CD4-positive, alpha-beta T cell treated with Interleukin-12 subunit alpha and Interleukin-12 subunit beta, for 1 hour (primary cell): ENCODE measurements at regions not wholly inside any gene's neighbourhood (a gene's known extent, or its start where the extent isn't known, plus 50 kb on each side); places are given as distances from the start of the nearest gene placed in this dataset.

Source experiments
- DNase-seq: peaks from one replicate; pipeline ENCODE4 v3.0.0-alpha.2; 2020

DNA sequence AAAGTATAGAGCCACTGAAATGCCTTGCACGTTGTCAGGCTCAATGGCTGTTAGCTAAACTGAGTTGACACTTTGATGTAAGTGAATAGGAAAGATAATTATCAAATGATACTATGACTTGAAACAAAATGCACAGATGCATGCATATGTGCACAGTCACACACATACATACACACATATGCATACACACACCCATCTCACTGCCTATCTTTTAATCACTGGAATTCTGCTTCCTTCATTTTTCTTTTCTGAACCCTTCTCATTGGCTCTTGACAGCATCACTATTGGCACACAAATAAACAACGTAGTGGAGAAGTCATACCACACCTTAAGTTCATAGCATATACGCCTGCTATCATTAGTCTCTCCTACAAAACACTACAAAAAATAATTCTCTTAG is 154.9 kb upstream of the NCKAP5 start:
- DNase-seq = no peak

DNA sequence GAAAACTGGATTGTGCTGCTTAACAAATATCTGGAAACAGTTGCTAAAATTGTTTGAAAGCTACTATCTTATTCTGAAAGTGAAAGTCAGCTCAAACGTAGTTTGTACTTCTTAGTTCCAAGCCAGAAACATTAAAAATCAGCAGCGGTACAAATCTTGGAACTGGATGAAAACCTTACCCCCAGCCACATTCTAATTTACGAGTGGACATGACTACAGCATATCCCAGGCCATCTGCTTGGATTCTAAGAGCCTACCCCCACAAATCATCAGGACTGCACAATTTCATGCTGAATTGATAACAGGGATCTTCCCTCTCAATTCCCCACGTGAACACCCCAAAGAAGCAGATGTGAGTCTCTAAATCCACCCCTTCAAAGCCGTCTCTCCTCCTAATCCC is 158.7 kb upstream of the NCKAP5 start:
- DNase-seq = no peak

- no peak for DNase-seq
These were observed 163.8 kb upstream of the NCKAP5 start for GRCh38 chr2:133732059-133732458.

DNA sequence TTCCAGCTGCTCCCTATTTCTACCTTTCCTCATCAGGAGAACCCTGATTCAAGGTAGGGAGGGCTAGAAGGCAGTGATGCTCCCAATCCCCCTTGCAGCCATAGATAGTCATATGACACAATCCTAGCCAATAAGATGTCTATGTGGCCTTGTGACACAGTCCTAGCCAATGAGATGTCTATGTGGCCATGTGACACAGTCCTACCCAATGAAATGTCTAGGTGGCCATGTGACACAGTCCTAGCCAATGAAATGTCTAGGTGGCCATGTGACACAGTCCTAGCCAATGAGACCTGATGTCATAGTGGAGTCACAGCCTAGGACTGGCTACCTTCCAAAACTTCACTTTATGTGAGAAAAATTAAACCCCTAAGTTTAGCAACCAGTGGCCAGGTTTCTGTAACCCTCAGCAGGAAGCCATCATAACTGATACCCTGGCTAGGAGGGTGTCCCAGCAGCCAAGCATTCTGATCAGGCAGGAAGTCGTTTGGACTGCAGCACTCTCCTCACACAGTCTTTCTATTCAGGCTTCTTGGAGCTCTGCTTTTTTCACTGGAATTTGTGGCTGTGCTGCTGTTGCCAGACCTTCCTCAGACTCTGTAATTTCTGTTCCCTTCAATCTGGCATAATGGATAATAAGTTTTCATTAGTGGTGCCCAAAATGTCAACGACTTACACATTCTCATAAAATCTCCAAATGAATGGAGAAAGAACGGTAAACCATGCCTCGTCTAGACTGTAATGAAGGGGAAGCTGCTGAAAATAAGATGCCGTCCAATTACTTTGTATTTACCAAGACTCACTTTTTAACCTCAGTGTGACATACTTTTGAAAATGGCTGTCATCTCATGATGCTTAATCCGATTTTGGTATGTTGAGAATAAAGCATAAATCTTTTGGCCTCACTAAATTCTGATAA is 165.0 kb upstream of the NCKAP5 start:
- DNase-seq = no peak

DNA sequence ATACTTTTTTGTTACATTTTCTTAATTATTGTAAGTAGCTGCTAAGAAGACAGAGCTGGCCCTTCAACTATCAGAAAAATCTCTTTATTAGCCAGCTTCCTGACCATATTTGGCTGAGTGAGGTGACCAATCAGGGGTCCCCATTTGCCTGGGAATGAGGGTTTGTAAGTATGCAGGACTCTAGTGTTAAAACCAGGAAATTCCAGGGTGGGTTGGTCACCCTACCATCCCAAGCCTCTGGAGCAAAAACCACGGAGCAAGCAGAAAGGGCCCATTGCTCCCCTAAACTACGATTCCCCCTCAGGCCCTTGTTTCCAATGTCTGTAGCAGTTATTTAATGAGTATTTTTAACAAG is 165.6 kb upstream of the NCKAP5 start:
- no peak for DNase-seq

GRCh38 chr2:133734716-133735495 is 166.6 kb upstream of the NCKAP5 start:
- DNase-seq = no peak

DNA sequence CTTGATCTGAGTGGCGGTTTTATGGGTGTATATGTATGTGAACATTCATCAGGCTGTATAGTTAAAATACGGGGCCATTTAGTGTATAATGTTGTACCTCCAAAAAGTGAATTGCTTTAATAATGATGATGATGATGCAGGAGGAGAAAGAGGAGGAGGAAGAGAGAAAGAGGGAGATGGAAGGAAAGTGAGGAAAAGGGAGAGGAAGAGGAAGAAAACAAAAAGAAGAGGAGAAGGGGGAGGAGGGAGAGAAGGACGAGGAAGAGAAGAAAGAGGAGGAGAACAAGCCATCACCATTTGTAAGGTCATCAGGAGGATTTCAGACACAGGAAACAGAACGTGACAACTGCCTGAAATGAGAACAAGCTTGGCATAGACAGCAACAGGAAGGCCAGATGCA is 168.4 kb upstream of the NCKAP5 start:
- no peak for DNase-seq

- DNase-seq = no peak
These were observed 169.2 kb upstream of the NCKAP5 start for GRCh38 chr2:133737242-133737993.

DNA sequence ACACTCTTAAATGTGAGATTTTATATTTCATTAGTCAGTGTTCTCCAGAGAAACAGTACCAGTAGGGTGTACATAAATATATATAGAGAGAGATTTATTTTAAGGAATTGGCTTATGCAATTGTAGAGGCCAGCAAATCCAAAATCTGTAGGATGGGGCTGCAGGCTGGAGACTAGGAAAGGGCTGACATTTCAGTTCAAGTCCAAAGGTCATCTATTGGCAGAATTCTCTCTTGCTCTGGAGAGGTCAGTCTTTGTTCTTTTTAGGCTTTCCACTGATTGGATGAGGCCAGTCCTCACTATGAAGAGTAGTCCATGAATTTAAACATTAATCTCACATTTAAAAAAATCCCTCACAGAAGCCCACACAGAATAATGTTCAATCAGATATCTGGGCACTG is 170.8 kb upstream of the NCKAP5 start:
- no peak for DNase-seq

DNA sequence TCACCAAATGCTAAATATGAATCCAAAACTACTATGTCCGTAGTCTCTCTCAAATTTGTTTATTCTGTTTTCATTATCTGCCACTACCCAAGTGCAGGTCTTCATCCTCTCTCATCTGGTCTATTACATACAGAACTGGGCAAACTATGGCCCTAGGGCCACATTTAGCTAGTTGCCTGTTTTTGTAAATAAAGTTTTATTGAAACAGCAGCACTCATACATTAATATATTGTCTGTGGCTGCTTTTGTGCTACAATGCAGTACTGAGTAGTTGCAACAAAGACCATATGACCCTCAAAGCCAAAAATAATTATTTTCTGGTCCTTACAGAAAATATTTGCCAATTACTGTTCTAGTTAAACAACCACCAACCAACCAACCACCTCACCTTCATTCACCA is 172.2 kb upstream of the NCKAP5 start:
- no peak for DNase-seq

DNA sequence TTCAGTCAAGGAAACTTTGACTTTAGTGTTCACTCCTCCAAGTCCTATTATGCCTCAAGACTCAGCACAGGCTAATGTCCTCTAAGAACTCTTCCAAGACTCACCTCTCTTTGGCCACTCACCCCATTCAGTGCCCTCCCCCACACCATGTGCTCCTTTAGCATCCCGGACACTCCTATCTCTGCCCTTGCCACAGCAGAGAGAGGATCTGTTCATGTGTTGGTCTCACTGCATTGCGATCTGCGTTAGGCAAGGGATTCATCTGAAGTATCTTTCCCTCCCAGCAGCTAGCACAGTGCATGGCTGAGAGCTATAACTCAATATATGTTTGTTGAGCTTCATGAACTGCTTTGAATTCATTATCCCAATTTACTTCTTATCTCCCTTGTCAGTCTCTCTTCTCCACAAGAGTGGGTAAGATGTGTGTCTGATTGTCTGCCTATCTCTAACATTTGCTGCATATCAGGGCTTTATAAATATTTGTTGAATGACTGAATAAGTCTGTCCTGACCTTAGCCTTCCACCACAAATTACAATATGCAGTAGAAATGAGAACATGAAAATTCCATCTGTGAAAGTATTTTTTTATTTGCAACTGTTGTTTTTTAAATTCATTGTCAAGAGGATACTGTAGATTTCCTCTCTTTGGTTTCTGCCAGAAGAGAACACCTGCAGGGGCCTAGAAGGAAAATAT is 179.9 kb upstream of the NCKAP5 start:
- no peak for DNase-seq

- no peak for DNase-seq
These were observed 185.4 kb upstream of the NCKAP5 start for GRCh38 chr2:133753665-133754064.

DNA sequence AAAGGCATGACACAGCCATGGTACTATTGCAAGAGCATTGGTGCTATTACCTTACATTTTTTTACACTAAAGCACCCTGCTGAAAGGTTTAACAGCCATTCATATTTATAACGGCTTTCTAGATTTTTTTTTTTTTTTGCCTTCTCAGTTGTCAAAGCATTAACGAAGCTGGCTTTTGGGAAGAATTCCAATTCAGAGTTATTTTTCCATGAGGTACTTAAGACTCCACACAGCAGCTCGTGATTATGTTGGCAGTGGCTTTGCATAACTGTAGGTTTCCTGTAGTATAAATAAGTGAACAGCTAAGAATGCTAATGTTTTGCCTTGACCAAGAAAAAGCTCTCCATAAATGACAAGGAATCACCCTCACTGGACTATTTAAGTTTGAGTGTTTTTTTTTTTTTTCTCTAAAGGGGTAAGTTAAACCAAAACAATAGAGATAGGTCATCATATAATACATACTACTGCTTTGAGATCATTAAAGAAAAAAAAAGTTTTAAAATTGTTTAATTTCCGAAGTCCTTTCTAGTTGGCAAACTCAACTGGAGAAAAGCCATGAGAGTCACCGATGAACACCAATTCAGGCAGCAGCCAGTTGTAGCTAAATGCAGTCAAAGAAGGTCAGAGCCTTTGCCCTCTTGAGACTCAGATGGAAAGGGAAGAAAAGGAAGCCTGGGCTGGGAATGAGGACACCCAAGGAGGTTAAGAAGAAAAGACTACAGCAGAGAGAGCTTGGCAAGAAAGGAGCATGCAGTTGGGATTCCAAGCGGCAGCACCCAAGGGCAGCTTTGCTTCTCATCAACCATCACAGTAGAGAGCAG is 187.4 kb upstream of the NCKAP5 start:
- DNase-seq = no peak

DNA sequence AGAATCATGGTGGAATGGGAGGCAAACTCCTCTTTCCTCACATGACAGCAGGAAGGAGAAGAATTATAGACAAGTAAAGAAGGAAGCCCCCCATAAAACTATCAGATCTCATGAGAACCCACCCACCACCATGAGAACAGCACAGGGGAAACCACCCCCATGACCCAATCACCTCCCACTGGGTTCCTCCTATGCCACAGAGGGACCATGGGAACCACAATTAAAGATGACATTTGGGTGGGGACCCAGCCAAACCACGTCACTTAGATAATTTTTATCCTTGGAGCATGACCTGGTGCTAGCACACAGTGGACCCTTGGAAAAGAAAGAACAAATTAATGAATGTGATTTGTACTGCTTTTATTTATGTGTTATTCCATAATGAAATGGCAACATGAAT is 188.6 kb upstream of the NCKAP5 start:
- DNase-seq = no peak

DNA sequence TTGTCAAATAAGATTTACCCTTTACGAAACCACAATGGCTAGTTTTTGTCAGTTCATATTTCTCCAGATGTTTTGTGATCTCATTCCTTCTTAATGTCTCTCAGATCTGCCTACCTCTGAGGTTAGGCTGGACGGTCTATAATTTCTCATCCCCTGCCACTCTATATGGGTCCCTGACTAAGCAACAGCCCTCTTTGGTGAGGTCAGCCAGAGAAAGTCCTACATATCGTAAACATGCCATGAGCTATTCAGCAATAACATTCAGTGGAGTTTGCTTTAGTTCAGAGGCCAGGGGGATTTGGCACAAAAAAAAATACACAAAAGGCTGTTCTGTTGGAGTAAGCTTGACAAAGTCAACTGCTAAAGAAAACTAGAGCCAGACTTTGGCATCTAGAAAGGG is 192.1 kb upstream of the NCKAP5 start:
- DNase-seq = no peak

DNA sequence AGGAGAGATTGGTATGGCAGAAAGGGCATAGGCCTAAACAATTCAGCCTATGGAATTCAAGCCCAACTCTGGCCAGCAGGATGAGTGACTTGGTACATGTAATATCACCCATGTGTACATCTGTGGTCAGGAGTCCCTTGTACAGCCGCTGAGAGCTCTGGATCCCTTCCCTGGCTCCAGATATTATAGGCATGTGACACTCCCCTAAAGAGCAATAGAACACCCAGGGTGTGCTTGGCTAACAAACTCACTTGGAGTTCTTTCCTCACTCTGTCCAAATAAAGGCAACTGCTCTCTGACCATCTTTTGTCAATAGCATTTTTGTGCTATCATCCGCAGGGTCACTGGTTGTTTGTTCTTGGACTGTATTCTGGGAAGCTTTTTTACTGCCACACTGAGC is 197.4 kb upstream of the NCKAP5 start:
- DNase-seq = no peak

- no peak for DNase-seq
These were observed 198.0 kb upstream of the NCKAP5 start for GRCh38 chr2:133766164-133766832.

- no peak for DNase-seq
These were observed 200.0 kb upstream of the NCKAP5 start for GRCh38 chr2:133768256-133768655.

DNA sequence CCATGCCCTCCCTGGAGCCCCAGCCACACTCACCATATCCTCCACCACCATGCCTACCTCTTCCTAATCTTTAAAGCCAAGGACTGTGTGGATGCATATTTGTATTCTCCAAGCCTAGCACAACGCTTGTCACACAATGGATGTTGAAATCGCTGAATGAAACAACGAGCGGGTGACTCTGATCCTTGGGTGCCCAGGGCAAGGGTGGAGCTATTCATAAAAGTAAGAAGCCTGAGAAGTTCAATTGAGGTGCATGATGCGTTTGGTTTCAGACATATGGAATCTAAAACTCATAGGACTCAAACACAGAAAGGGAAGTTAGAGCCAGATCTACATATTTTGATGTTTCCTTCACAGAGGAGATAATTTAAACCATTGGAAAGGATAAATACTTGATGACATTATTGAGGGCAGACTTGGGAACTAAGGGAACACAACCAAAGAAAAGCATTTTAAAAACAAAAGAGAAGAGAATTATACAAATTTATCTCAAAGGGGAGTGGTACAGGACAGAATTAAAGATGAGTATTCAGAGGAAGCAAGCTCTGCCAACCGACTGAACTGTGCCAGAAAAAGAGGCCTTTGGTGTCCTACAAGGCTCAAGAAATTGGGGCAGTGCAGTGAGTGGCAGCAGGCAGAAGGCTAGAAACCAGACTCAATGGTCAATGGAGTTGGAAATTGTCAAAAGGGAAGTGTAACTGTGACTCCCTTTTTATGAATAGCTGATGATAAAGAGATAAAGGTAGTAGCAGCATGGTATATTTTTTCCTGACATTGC is 200.6 kb upstream of the NCKAP5 start:
- DNase-seq = no peak

GRCh38 chr2:133773854-133774653 is 205.8 kb upstream of the NCKAP5 start:
- no peak for DNase-seq
